Breast epithelium (tissue), 3 donors: ENCODE measurements at regions not wholly inside any gene's neighbourhood (a gene's known extent, or its start where the extent isn't known, plus 50 kb on each side); places are given as distances from the start of the nearest gene placed in this dataset.

Source experiments
- POLR2A ChIP-seq: fragments of 450-650 bp; IDR thresholded peaks from one replicate; pipeline ENCODE4 v1.6.1; 2016; ENCODE audit warnings: antibody characterized with exemption, mild to moderate bottlenecking, moderate library complexity
- TF ChIP-seq, protein P1 (sequence below), 3 donors: fragments of 450-650 bp; IDR thresholded peaks; one replicate each; pipeline ENCODE4 v1.5.1; 2016 to 2017; ENCODE audit warnings: antibody characterized with exemption in 3 of 3, mild to moderate bottlenecking in 3 of 3, moderate library complexity in 3 of 3

DNA sequence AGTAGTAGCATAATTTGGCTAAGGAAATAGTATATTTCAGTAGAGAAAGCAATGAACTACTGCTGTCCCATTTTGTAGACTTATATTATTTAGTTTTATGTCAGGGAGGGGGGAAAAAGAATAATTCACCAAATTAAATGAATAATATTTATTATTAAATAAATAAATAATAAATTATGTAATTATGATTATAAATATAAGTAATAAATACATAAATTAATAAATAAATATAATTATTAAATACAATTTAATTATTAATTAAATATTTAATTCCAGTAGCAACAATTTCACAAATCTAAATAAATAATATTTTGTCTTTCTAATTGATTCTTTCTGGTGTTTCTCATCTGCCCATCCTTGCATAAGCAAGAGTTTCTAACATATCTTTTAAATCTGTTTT lies 81.1 kb upstream of the PLSCR4 start:
- TF ChIP-seq, protein P1, sequence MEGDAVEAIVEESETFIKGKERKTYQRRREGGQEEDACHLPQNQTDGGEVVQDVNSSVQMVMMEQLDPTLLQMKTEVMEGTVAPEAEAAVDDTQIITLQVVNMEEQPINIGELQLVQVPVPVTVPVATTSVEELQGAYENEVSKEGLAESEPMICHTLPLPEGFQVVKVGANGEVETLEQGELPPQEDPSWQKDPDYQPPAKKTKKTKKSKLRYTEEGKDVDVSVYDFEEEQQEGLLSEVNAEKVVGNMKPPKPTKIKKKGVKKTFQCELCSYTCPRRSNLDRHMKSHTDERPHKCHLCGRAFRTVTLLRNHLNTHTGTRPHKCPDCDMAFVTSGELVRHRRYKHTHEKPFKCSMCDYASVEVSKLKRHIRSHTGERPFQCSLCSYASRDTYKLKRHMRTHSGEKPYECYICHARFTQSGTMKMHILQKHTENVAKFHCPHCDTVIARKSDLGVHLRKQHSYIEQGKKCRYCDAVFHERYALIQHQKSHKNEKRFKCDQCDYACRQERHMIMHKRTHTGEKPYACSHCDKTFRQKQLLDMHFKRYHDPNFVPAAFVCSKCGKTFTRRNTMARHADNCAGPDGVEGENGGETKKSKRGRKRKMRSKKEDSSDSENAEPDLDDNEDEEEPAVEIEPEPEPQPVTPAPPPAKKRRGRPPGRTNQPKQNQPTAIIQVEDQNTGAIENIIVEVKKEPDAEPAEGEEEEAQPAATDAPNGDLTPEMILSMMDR (IDR thresholded peaks at IDR 0.05): no peak
- TF ChIP-seq POLR2A: no peak
